ENCODE measurements at regions not wholly inside any gene's neighbourhood (a gene's known extent, or its start where the extent isn't known, plus 50 kb on each side); places are given as distances from the start of the nearest gene placed in this dataset.

- Histone ChIP-seq H3K4me2 (no peak overlapping the region), H4K20me1 (ENCODE audit: low read depth) (no peaks in the 10 kb centered on the region), H3K4me3 (no peak overlapping the region), H3K9me3 (ENCODE audit: low read depth) (no peaks in the 10 kb centered on the region), H3K9ac (no peak overlapping the region), H3F3A (ENCODE audit: low read depth) (no peaks in the 10 kb centered on the region), H2AFZ (replicated peaks) (no peak overlapping the region), H3K4me1 (no peaks in the 10 kb centered on the region), H3K79me2 (ENCODE audit: low read depth) (no peaks in the 10 kb centered on the region), H3K27ac (no peak overlapping the region), H3K27me3 (no peaks in the 10 kb centered on the region), H3K36me3 (no peaks in the 10 kb centered on the region)
- no peak for DNase-seq (ENCODE audit: low spot score)
- no peaks in the 10 kb centered on the region for H3K9me3 Mint-ChIP-seq
- H3K4me1 Mint-ChIP-seq = no peaks in the 10 kb centered on the region
- H3K36me3 Mint-ChIP-seq = no peaks in the 10 kb centered on the region
- no peaks in the 10 kb centered on the region for H3K27me3 Mint-ChIP-seq (ENCODE audit: insufficient read depth, low read depth)
- no peak for TF ChIP-seq EZH2 (IDR thresholded peaks at IDR 0.05)
- no peak for TF ChIP-seq CTCF (IDR thresholded peaks at IDR 0.05)
- no peak for TF ChIP-seq EZH2phosphoT487 (IDR thresholded peaks at IDR 0.05)
- no peak overlapping the region for H3K4me3 Mint-ChIP-seq
- no peak overlapping the region for H3K27ac Mint-ChIP-seq
Measured at GRCh38 chr6:22942403-22942802, 373.0 kb downstream of the HDGFL1 start.

GRCh38 chr6:22943327-22943726 lies 374.0 kb downstream of the HDGFL1 start:
- Histone ChIP-seq H3K4me1 (no peaks in the 10 kb centered on the region), H3K9me3 (ENCODE audit: low read depth) (no peaks in the 10 kb centered on the region), H3K27me3 (no peaks in the 10 kb centered on the region), H3K4me2 (no peak overlapping the region), H4K20me1 (ENCODE audit: low read depth) (no peaks in the 10 kb centered on the region), H3K36me3 (no peaks in the 10 kb centered on the region), H3F3A (ENCODE audit: low read depth) (no peaks in the 10 kb centered on the region), H3K27ac (no peak overlapping the region), H3K79me2 (ENCODE audit: low read depth) (no peaks in the 10 kb centered on the region), H3K9ac (no peak overlapping the region), H2AFZ (replicated peaks) (no peak overlapping the region), H3K4me3 (no peak overlapping the region)
- TF ChIP-seq EZH2 (IDR thresholded peaks at IDR 0.05) (no peak), EZH2phosphoT487 (IDR thresholded peaks at IDR 0.05) (no peak), CTCF (IDR thresholded peaks at IDR 0.05) (no peak)
- no peaks in the 10 kb centered on the region for H3K4me1 Mint-ChIP-seq
- H3K9me3 Mint-ChIP-seq = no peaks in the 10 kb centered on the region
- no peaks in the 10 kb centered on the region for H3K36me3 Mint-ChIP-seq
- H3K27me3 Mint-ChIP-seq (ENCODE audit: insufficient read depth, low read depth) = no peaks in the 10 kb centered on the region
- H3K4me3 Mint-ChIP-seq = no peak overlapping the region
- H3K27ac Mint-ChIP-seq = no peak overlapping the region
- DNase-seq (ENCODE audit: low spot score) = no peak

GRCh38 chr6:22949967-22950366 lies 380.6 kb downstream of the HDGFL1 start:
- no peaks in the 10 kb centered on the region for H3K4me1 Mint-ChIP-seq
- no peaks in the 10 kb centered on the region for H3K79me2 ChIP-seq (ENCODE audit: low read depth)
- no peaks in the 10 kb centered on the region for H3K4me1 ChIP-seq
- H3K4me2 ChIP-seq = no peak overlapping the region
- no peak overlapping the region for H2AFZ ChIP-seq (replicated peaks)
- H3K27me3 ChIP-seq = no peaks in the 10 kb centered on the region
- H4K20me1 ChIP-seq (ENCODE audit: low read depth) = no peaks in the 10 kb centered on the region
- no peaks in the 10 kb centered on the region for H3K36me3 Mint-ChIP-seq
- no peaks in the 10 kb centered on the region for H3K9me3 Mint-ChIP-seq
- no peak for TF ChIP-seq EZH2phosphoT487 (IDR thresholded peaks at IDR 0.05)
- TF ChIP-seq EZH2 (IDR thresholded peaks at IDR 0.05) = no peak
- TF ChIP-seq CTCF (IDR thresholded peaks at IDR 0.05) = no peak
- DNase-seq (ENCODE audit: low spot score) = no peak
- no peaks in the 10 kb centered on the region for H3K27me3 Mint-ChIP-seq (ENCODE audit: insufficient read depth, low read depth)
- H3K9ac ChIP-seq = no peak overlapping the region
- no peak overlapping the region for H3K4me3 Mint-ChIP-seq
- no peak overlapping the region for H3K27ac ChIP-seq
- H3F3A ChIP-seq (ENCODE audit: low read depth) = no peaks in the 10 kb centered on the region
- H3K4me3 ChIP-seq = no peak overlapping the region
- H3K9me3 ChIP-seq (ENCODE audit: low read depth) = no peaks in the 10 kb centered on the region
- no peak overlapping the region for H3K27ac Mint-ChIP-seq
- no peaks in the 10 kb centered on the region for H3K36me3 ChIP-seq

- Mint-ChIP-seq H3K4me3 (no peak overlapping the region), H3K27ac (no peak overlapping the region), H3K9me3 (no peaks in the 10 kb centered on the region), H3K27me3 (ENCODE audit: insufficient read depth, low read depth) (no peaks in the 10 kb centered on the region), H3K4me1 (no peaks in the 10 kb centered on the region), H3K36me3 (no peaks in the 10 kb centered on the region)
- Histone ChIP-seq H3K4me3 (no peak overlapping the region), H3K9me3 (ENCODE audit: low read depth) (no peaks in the 10 kb centered on the region), H2AFZ (replicated peaks) (no peak overlapping the region), H3K27ac (no peak overlapping the region), H3F3A (ENCODE audit: low read depth) (no peaks in the 10 kb centered on the region), H3K79me2 (ENCODE audit: low read depth) (no peaks in the 10 kb centered on the region), H3K9ac (no peak overlapping the region), H3K27me3 (no peaks in the 10 kb centered on the region), H4K20me1 (ENCODE audit: low read depth) (no peaks in the 10 kb centered on the region), H3K4me2 (no peak overlapping the region), H3K4me1 (no peaks in the 10 kb centered on the region), H3K36me3 (no peaks in the 10 kb centered on the region)
- DNase-seq (ENCODE audit: low spot score) = no peak
- TF ChIP-seq EZH2 (IDR thresholded peaks at IDR 0.05) = no peak
- TF ChIP-seq EZH2phosphoT487 (IDR thresholded peaks at IDR 0.05) = no peak
- no peak for TF ChIP-seq CTCF (IDR thresholded peaks at IDR 0.05)
Measured at GRCh38 chr6:22952097-22952496, 382.7 kb downstream of the HDGFL1 start.

Measured in neural progenitor cell (in vitro differentiated cells).